ENCODE measurements at regions not wholly inside any gene's neighbourhood (a gene's known extent, or its start where the extent isn't known, plus 50 kb on each side); places are given as distances from the start of the nearest gene placed in this dataset.
A peak's percentile ranks its signal among the peaks of the same experiment; 100 is the strongest.

- CTCF ChIA-PET = interaction anchor here (0.7 to 5.2 kb wide), 4 partner anchors 101 to 244 kb away, joined by 3 to 27 read pairs (median 10); no protein-coding TSS in a partner anchor
- peak overlapping the region; percentile 90 for H3K27ac ChIP-seq (ENCODE audit: insufficient read depth, low read depth, low read length)
- no peaks in the 10 kb centered on the region for H3K79me2 ChIP-seq (ENCODE audit: control insufficient read depth, insufficient read depth, low read length)
- no peaks in the 10 kb centered on the region for H3K27me3 ChIP-seq (ENCODE audit: control insufficient read depth in 2 of 2, insufficient read depth in 2 of 2, low read length in 2 of 2)
- no peaks in the 10 kb centered on the region for H3K9me3 ChIP-seq (replicated peaks; ENCODE audit: control insufficient read depth, insufficient read depth, low read length)
- POLR2A ChIA-PET = interaction anchor here (0.6 to 0.9 kb wide), 3 partner anchors 246 to 252 kb away, joined by 3 to 5 read pairs (median 3); no protein-coding TSS in a partner anchor
- intact Hi-C loops (cut with micrococcal nuclease) = loop anchor here (1.0 to 5.0 kb wide), 4 partner anchors 126 to 460 kb away; no protein-coding TSS in a partner anchor
- H2AFZ ChIP-seq (ENCODE audit: low read depth, low read length) = peak overlapping the region; percentile 64
- H3K4me3 ChIP-seq (replicated peaks in 1 of 3; ENCODE audit: insufficient read depth in 1 of 3, low read depth in 1 of 3, low read length in 3 of 3) = no peak overlapping the region
- TF ChIP-seq JUN (IDR thresholded peaks at IDR 0.05; ENCODE audit: borderline replicate concordance, insufficient read depth, insufficient read length, low read depth) (peak; percentile 91), MAX (IDR thresholded peaks at IDR 0.05; ENCODE audit: insufficient read depth, insufficient read length) (no peak), FOS (IDR thresholded peaks at IDR 0.05; ENCODE audit: borderline replicate concordance, insufficient read depth, low read length) (peak; percentile 98), MYC (IDR thresholded peaks at IDR 0.05; ENCODE audit: low read depth, low read length) (no peak), EZH2 (IDR thresholded peaks at IDR 0.05; ENCODE audit: borderline replicate concordance, low read depth, low read length, severe bottlenecking) (no peak), CTCF (IDR thresholded peaks at IDR 0.05; ENCODE audit: extremely low read depth in 1 of 2, insufficient read depth in 1 of 2, low read depth in 1 of 2, low read length in 2 of 2) (no peak), GATA2 (IDR thresholded peaks at IDR 0.05; ENCODE audit: insufficient read depth, insufficient read length, low read depth, low read length) (peak; percentile 83), POLR2AphosphoS5 (IDR thresholded peaks at IDR 0.05; ENCODE audit: insufficient read depth, low read depth, low read length) (peak; percentile 86), POLR2A (IDR thresholded peaks at IDR 0.05; ENCODE audit: low read depth, low read length) (peak; percentile 61)
- no peaks in the 10 kb centered on the region for H3K9me1 ChIP-seq (replicated peaks; ENCODE audit: control insufficient read depth, extremely low read depth, insufficient read depth, low read length)
- DNase-seq (ENCODE audit: low read depth, low spot score) (peak; percentile 81), FAIRE-seq (peak; percentile 83)
- peak overlapping the region; percentile 75 for H3K4me2 ChIP-seq (ENCODE audit: insufficient read depth, low read length)
- H3K9ac ChIP-seq (replicated peaks; ENCODE audit: extremely low read depth, insufficient read depth, low read length) = peak overlapping the region; percentile 80
- H3K4me1 ChIP-seq (ENCODE audit: control insufficient read depth, extremely low read depth, insufficient read depth, low read length) = peaks cover 68% of the 10 kb centered on the region
- H4K20me1 ChIP-seq (replicated peaks; ENCODE audit: control insufficient read depth, extremely low read depth, insufficient read depth, low read length) = no peaks in the 10 kb centered on the region
- dilution Hi-C loops (cut with MboI; ENCODE audit: extremely low pct_ligation_motif_present, low sequenced_read_pairs) = no loop called here
- TSS peak; percentile 21 for BruUV-seq (replicated peaks)
- no peaks in the 10 kb centered on the region for H3K36me3 ChIP-seq (ENCODE audit: control insufficient read depth in 2 of 2, extremely low read depth in 1 of 2, insufficient read depth in 2 of 2, low read length in 2 of 2)
These were observed 104.7 kb upstream of the SGK1 start for GRCh38 chr6:134422426-134423231.

All from endothelial cell of umbilical vein (primary cell).